ENCODE measurements at regions not wholly inside any gene's neighbourhood (a gene's known extent, or its start where the extent isn't known, plus 50 kb on each side); places are given as distances from the start of the nearest gene placed in this dataset.
A peak's percentile ranks its signal among the peaks of the same experiment; 100 is the strongest.

GRCh38 chr18:24885276-24885675 lies 424.8 kb downstream of the HRH4 start:
- ATAC-seq (ENCODE audit: low read depth) = peak; percentile 64
- dilution Hi-C loops (cut with HindIII; ENCODE audit: low sequenced_read_pairs, unreplicated experiment) (no loop called here), intact Hi-C loops (cut with micrococcal nuclease) (no loop called here), in situ Hi-C loops (cut with MboI; ENCODE audit: low sequenced_read_pairs) (loop anchor here (10.0 kb wide), 1 partner anchor 1010 kb away; no protein-coding TSS in a partner anchor)
- Histone ChIP-seq H4K8ac (ENCODE audit: low read depth in 2 of 2, low read length in 2 of 2) (no peak overlapping the region), H2BK120ac (ENCODE audit: low read depth, low read length) (no peak overlapping the region), H2BK20ac (ENCODE audit: low read depth, low read length) (no peak overlapping the region; the same call in 1 of the 2 replicates), H3K27ac (ENCODE audit: insufficient read depth, low read length) (no peak overlapping the region), H3K4ac (ENCODE audit: low read depth, low read length) (no peak overlapping the region), H3K4me2 (ENCODE audit: low read depth, low read length) (no peak overlapping the region), H3K56ac (ENCODE audit: extremely low read depth, insufficient read depth, low read length) (no peak overlapping the region), H3K4me3 (ENCODE audit: insufficient read depth, low read depth, low read length) (no peak overlapping the region), H3K9me1 (ENCODE audit: insufficient read depth, low read length) (peaks cover 2% of the 10 kb centered on the region; the same call in 1 of the 2 replicates), H3K9me3 (ENCODE audit: control insufficient read depth, insufficient read depth, low read length) (no peaks in the 10 kb centered on the region), H4K5ac (ENCODE audit: low read depth, low read length) (no peak overlapping the region), H2AFZ (replicated peaks; ENCODE audit: low read length, poor library complexity) (no peak overlapping the region), H4K91ac (ENCODE audit: insufficient read depth, low read depth, low read length) (no peak overlapping the region), H2BK5ac (ENCODE audit: low read depth, low read length, poor library complexity, severe bottlenecking) (no peak overlapping the region), H2AK5ac (ENCODE audit: low read depth, low read length) (no peak overlapping the region), H3K18ac (ENCODE audit: low read depth, low read length) (no peak overlapping the region), H3K23ac (ENCODE audit: low read depth, low read length) (no peak overlapping the region), H2BK15ac (ENCODE audit: low read depth, low read length) (no peak overlapping the region), H3K79me1 (ENCODE audit: low read depth in 1 of 2, low read length in 2 of 2) (no peaks in the 10 kb centered on the region), H3K14ac (replicated peaks; ENCODE audit: low read depth, low read length) (no peak overlapping the region), H3K27me3 (ENCODE audit: control insufficient read depth, insufficient read depth, low read length) (no peaks in the 10 kb centered on the region), H2AK9ac (replicated peaks; ENCODE audit: low read depth, low read length, poor library complexity) (no peak overlapping the region), H3K36me3 (ENCODE audit: control insufficient read depth, insufficient read depth, low read length) (no peaks in the 10 kb centered on the region), H3K4me1 (ENCODE audit: control insufficient read depth, insufficient read depth, low read length) (peaks cover 2% of the 10 kb centered on the region; the same call in 1 of the 2 replicates), H3K9ac (ENCODE audit: low read depth, low read length) (no peak overlapping the region), H4K20me1 (ENCODE audit: insufficient read depth, low read length) (no peaks in the 10 kb centered on the region)
- no TSS peak for BruUV-seq (replicated peaks)
- POLR2A ChIA-PET (ENCODE audit: unreplicated experiment) = no interaction called here
- no peak for DNase-seq
- TF ChIP-seq FOS (IDR thresholded peaks at IDR 0.05; ENCODE audit: low read depth, low read length) (no peak), CEBPB (IDR thresholded peaks at IDR 0.05; ENCODE audit: low read depth, low read length) (no peak), MAFK (IDR thresholded peaks at IDR 0.05; ENCODE audit: low read depth, low read length) (no peak), BHLHE40 (IDR thresholded peaks at IDR 0.05; ENCODE audit: low read depth, low read length) (no peak), RCOR1 (IDR thresholded peaks at IDR 0.05; ENCODE audit: insufficient replicate concordance, low read length) (no peak), MXI1 (IDR thresholded peaks at IDR 0.05; ENCODE audit: borderline replicate concordance, low read depth, low read length) (no peak), RFX5 (IDR thresholded peaks at IDR 0.05; ENCODE audit: low read depth, low read length) (no peak), ELK1 (IDR thresholded peaks at IDR 0.05; ENCODE audit: borderline replicate concordance, low read depth, low read length) (no peak), NFE2L2 (IDR thresholded peaks at IDR 0.05; ENCODE audit: low read depth, low read length) (no peak), CHD1 (IDR thresholded peaks at IDR 0.05; ENCODE audit: low read depth, low read length) (no peak), POLR2A (IDR thresholded peaks at IDR 0.05; ENCODE audit: low read depth, low read length) (no peak), SMC3 (IDR thresholded peaks at IDR 0.05; ENCODE audit: low read depth, low read length) (no peak), MAZ (IDR thresholded peaks at IDR 0.05; ENCODE audit: borderline replicate concordance, low read depth, low read length) (no peak), RAD21 (IDR thresholded peaks at IDR 0.05; ENCODE audit: low read length) (no peak)
- TF ChIP-seq, protein P1, sequence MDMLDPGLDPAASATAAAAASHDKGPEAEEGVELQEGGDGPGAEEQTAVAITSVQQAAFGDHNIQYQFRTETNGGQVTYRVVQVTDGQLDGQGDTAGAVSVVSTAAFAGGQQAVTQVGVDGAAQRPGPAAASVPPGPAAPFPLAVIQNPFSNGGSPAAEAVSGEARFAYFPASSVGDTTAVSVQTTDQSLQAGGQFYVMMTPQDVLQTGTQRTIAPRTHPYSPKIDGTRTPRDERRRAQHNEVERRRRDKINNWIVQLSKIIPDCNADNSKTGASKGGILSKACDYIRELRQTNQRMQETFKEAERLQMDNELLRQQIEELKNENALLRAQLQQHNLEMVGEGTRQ (IDR thresholded peaks at IDR 0.05; ENCODE audit: low read depth, low read length) = no peak
- TF ChIP-seq, protein P2, sequence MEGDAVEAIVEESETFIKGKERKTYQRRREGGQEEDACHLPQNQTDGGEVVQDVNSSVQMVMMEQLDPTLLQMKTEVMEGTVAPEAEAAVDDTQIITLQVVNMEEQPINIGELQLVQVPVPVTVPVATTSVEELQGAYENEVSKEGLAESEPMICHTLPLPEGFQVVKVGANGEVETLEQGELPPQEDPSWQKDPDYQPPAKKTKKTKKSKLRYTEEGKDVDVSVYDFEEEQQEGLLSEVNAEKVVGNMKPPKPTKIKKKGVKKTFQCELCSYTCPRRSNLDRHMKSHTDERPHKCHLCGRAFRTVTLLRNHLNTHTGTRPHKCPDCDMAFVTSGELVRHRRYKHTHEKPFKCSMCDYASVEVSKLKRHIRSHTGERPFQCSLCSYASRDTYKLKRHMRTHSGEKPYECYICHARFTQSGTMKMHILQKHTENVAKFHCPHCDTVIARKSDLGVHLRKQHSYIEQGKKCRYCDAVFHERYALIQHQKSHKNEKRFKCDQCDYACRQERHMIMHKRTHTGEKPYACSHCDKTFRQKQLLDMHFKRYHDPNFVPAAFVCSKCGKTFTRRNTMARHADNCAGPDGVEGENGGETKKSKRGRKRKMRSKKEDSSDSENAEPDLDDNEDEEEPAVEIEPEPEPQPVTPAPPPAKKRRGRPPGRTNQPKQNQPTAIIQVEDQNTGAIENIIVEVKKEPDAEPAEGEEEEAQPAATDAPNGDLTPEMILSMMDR (conservative IDR thresholded peaks at IDR 0.05; ENCODE audit: low read depth, low read length) = no peak
- WGBS, 2 experiments (ENCODE audit: extremely low coverage in 2 of 2, insufficient read length in 1 of 2) = no CpG with 5 or more reads among the region's 2 CpGs
- CTCF ChIA-PET = interaction anchor here (1.1 kb wide), 1 partner anchor 39 kb away, joined by 4 read pairs; no protein-coding TSS in a partner anchor
